ENCODE measurements at regions not wholly inside any gene's neighbourhood (a gene's known extent, or its start where the extent isn't known, plus 50 kb on each side); places are given as distances from the start of the nearest gene placed in this dataset.

DNA sequence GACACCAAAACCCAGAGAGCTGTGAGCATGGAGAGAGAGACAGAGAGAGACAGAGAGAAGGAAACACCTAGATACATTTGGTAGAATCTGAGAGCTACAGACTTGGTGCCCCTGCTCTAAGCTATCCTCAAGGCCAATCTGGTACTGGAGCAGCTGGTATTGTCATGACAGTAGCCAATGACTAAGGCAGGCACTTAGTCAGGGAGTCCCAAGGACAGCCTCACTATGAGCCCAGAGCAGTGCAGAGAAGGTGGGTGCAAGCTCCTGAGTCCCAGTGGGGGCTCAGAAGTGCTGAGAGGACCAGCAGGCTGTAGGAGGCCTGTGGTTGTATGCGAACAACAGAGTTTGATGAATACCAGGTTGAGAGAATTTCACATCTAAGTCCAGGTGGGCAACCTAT lies 300.4 kb upstream of the ZNF608 start:
- TF ChIP-seq, protein P1, sequence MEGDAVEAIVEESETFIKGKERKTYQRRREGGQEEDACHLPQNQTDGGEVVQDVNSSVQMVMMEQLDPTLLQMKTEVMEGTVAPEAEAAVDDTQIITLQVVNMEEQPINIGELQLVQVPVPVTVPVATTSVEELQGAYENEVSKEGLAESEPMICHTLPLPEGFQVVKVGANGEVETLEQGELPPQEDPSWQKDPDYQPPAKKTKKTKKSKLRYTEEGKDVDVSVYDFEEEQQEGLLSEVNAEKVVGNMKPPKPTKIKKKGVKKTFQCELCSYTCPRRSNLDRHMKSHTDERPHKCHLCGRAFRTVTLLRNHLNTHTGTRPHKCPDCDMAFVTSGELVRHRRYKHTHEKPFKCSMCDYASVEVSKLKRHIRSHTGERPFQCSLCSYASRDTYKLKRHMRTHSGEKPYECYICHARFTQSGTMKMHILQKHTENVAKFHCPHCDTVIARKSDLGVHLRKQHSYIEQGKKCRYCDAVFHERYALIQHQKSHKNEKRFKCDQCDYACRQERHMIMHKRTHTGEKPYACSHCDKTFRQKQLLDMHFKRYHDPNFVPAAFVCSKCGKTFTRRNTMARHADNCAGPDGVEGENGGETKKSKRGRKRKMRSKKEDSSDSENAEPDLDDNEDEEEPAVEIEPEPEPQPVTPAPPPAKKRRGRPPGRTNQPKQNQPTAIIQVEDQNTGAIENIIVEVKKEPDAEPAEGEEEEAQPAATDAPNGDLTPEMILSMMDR (IDR thresholded peaks at IDR 0.05) = no peak
- TF ChIP-seq EP300 (IDR thresholded peaks at IDR 0.05) = no peak
- TF ChIP-seq POLR2A (IDR thresholded peaks at IDR 0.05; ENCODE audit: low read length) = no peak
- no peak for TF ChIP-seq POLR2AphosphoS2 (conservative IDR thresholded peaks at IDR 0.05; ENCODE audit: low read length)
- no peak for TF ChIP-seq JUN (IDR thresholded peaks at IDR 0.05)
- no peak for TF ChIP-seq TP53 (CRISPR knock-in tag; IDR thresholded peaks at IDR 0.05)
- no peak for TF ChIP-seq NR3C1 (IDR thresholded peaks at IDR 0.05)
- TF ChIP-seq CHD2 (IDR thresholded peaks at IDR 0.05; ENCODE audit: low read length, partially characterized antibody) = no peak
- no peak for TF ChIP-seq CBX2 (IDR thresholded peaks at IDR 0.05; ENCODE audit: borderline replicate concordance, low read depth)
- no peak for TF ChIP-seq CEBPB (IDR thresholded peaks at IDR 0.05)
- TF ChIP-seq, protein P2, sequence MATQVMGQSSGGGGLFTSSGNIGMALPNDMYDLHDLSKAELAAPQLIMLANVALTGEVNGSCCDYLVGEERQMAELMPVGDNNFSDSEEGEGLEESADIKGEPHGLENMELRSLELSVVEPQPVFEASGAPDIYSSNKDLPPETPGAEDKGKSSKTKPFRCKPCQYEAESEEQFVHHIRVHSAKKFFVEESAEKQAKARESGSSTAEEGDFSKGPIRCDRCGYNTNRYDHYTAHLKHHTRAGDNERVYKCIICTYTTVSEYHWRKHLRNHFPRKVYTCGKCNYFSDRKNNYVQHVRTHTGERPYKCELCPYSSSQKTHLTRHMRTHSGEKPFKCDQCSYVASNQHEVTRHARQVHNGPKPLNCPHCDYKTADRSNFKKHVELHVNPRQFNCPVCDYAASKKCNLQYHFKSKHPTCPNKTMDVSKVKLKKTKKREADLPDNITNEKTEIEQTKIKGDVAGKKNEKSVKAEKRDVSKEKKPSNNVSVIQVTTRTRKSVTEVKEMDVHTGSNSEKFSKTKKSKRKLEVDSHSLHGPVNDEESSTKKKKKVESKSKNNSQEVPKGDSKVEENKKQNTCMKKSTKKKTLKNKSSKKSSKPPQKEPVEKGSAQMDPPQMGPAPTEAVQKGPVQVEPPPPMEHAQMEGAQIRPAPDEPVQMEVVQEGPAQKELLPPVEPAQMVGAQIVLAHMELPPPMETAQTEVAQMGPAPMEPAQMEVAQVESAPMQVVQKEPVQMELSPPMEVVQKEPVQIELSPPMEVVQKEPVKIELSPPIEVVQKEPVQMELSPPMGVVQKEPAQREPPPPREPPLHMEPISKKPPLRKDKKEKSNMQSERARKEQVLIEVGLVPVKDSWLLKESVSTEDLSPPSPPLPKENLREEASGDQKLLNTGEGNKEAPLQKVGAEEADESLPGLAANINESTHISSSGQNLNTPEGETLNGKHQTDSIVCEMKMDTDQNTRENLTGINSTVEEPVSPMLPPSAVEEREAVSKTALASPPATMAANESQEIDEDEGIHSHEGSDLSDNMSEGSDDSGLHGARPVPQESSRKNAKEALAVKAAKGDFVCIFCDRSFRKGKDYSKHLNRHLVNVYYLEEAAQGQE (IDR thresholded peaks at IDR 0.05) = no peak
- no peak for TF ChIP-seq SREBF2 (IDR thresholded peaks at IDR 0.05)
